ENCODE measurements at regions not wholly inside any gene's neighbourhood (a gene's known extent, or its start where the extent isn't known, plus 50 kb on each side); places are given as distances from the start of the nearest gene placed in this dataset.

DNA sequence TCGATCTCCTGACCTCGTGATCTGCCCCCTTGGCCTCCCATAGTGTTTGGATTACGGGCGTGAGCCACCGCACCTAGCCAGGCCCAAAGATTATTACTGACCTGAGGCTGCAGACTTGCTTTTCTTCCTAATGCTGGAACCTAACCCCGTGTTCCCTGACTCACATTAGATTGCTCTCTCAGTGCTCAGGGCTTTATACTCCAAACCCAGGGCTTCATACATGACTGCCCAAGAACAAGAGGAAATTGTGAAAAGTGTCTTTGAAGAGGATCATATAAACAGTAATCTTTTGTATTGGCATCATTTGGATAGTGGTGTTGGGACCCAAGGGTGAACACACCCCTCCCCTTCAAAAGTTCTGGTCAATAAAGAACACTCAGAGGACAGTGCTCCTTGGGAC is 233.3 kb upstream of the TAS2R1 start:
- ChIA-PET POLR2A (no interaction called here), CTCF (interaction anchor here (0.7 kb wide), 1 partner anchor 691 kb away, joined by 3 read pairs; no protein-coding TSS in a partner anchor)
- H3K9me3 ChIP-seq (ENCODE audit: control insufficient read depth, insufficient read depth, low read depth, low read length), result no peaks in the 10 kb centered on the region
- no peak overlapping the region for H3K27ac ChIP-seq (ENCODE audit: extremely low read depth, low read depth, low read length)
- TF ChIP-seq ZFP37 (tag by site-specific recombination; IDR thresholded peaks at IDR 0.05) (no peak), ZNF366 (tag by site-specific recombination; conservative IDR thresholded peaks at IDR 0.05) (no peak), PATZ1 (tag by site-specific recombination; IDR thresholded peaks at IDR 0.05) (no peak), ZNF544 (tag by site-specific recombination; IDR thresholded peaks at IDR 0.05) (no peak), HOXA7 (CRISPR knock-in tag; IDR thresholded peaks at IDR 0.05; ENCODE audit: borderline replicate concordance) (no peak), OVOL3 (tag by site-specific recombination; IDR thresholded peaks at IDR 0.05) (no peak), ELK4 (IDR thresholded peaks at IDR 0.05; ENCODE audit: borderline replicate concordance, low read depth, low read length) (no peak), SP3 (tag by site-specific recombination; IDR thresholded peaks at IDR 0.05) (no peak), FEZF1 (tag by site-specific recombination; IDR thresholded peaks at IDR 0.05) (no peak), ZNF23 (tag by site-specific recombination; IDR thresholded peaks at IDR 0.05; ENCODE audit: borderline replicate concordance) (no peak), KLF7 (tag by site-specific recombination; IDR thresholded peaks at IDR 0.05; ENCODE audit: borderline replicate concordance) (no peak), ZNF223 (tag by site-specific recombination; IDR thresholded peaks at IDR 0.05) (no peak)
- TF ChIP-seq, protein P1, sequence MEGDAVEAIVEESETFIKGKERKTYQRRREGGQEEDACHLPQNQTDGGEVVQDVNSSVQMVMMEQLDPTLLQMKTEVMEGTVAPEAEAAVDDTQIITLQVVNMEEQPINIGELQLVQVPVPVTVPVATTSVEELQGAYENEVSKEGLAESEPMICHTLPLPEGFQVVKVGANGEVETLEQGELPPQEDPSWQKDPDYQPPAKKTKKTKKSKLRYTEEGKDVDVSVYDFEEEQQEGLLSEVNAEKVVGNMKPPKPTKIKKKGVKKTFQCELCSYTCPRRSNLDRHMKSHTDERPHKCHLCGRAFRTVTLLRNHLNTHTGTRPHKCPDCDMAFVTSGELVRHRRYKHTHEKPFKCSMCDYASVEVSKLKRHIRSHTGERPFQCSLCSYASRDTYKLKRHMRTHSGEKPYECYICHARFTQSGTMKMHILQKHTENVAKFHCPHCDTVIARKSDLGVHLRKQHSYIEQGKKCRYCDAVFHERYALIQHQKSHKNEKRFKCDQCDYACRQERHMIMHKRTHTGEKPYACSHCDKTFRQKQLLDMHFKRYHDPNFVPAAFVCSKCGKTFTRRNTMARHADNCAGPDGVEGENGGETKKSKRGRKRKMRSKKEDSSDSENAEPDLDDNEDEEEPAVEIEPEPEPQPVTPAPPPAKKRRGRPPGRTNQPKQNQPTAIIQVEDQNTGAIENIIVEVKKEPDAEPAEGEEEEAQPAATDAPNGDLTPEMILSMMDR (tag by site-specific recombination; IDR thresholded peaks at IDR 0.05), result no peak
- no peak overlapping the region for H3K4me3 ChIP-seq (ENCODE audit: low read depth, low read length)
- H3K36me3 ChIP-seq (ENCODE audit: control insufficient read depth in 2 of 2, insufficient read depth in 1 of 2, low read length in 2 of 2), result no peaks in the 10 kb centered on the region
- H3K4me1 ChIP-seq (ENCODE audit: control insufficient read depth, insufficient read depth, low read length), result no peaks in the 10 kb centered on the region

- H3K9me3 ChIP-seq (ENCODE audit: control insufficient read depth, insufficient read depth, low read depth, low read length), result no peaks in the 10 kb centered on the region
- no peak overlapping the region for H3K27ac ChIP-seq (ENCODE audit: extremely low read depth, low read depth, low read length)
- H3K4me1 ChIP-seq (ENCODE audit: control insufficient read depth, insufficient read depth, low read length), result no peaks in the 10 kb centered on the region
- CTCF ChIA-PET, result no interaction called here
- H3K36me3 ChIP-seq (ENCODE audit: control insufficient read depth in 2 of 2, insufficient read depth in 1 of 2, low read length in 2 of 2), result no peaks in the 10 kb centered on the region
- POLR2A ChIA-PET, result no interaction called here
- no peak overlapping the region for H3K4me3 ChIP-seq (ENCODE audit: low read depth, low read length)
- TF ChIP-seq ZNF548 (tag by site-specific recombination; IDR thresholded peaks at IDR 0.05) (no peak), ZFP3 (tag by site-specific recombination; IDR thresholded peaks at IDR 0.05; ENCODE audit: low read depth) (no peak), ZNF174 (tag by site-specific recombination; IDR thresholded peaks at IDR 0.05) (no peak), ZNF354C (tag by site-specific recombination; IDR thresholded peaks at IDR 0.05; ENCODE audit: borderline replicate concordance, low read depth) (no peak), GLI2 (tag by site-specific recombination; IDR thresholded peaks at IDR 0.05; ENCODE audit: borderline replicate concordance, low read depth) (no peak), ZFP41 (tag by site-specific recombination; IDR thresholded peaks at IDR 0.05; ENCODE audit: borderline replicate concordance) (no peak), ZBTB20 (tag by site-specific recombination; IDR thresholded peaks at IDR 0.05) (no peak), ZNF175 (tag by site-specific recombination; IDR thresholded peaks at IDR 0.05) (no peak), ZNF132 (tag by site-specific recombination; IDR thresholded peaks at IDR 0.05; ENCODE audit: borderline replicate concordance) (no peak), ZNF366 (tag by site-specific recombination; conservative IDR thresholded peaks at IDR 0.05) (no peak), KLF7 (tag by site-specific recombination; IDR thresholded peaks at IDR 0.05; ENCODE audit: borderline replicate concordance) (no peak), ZNF155 (tag by site-specific recombination; IDR thresholded peaks at IDR 0.05) (no peak)
- TF ChIP-seq, protein P2, sequence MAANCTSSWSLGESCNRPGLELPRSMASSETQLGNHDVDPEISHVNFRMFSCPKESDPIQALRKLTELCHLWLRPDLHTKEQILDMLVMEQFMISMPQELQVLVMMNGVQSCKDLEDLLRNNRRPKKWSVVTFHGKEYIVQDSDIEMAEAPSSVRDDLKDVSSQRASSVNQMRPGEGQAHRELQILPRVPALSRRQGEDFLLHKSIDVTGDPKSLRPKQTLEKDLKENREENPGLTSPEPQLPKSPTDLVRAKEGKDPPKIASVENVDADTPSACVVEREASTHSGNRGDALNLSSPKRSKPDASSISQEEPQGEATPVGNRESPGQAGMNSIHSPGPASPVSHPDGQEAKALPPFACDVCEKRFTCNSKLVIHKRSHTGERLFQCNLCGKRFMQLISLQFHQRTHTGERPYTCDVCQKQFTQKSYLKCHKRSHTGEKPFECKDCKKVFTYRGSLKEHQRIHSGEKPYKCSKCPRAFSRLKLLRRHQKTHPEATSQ (tag by site-specific recombination; IDR thresholded peaks at IDR 0.05), result no peak
- TF ChIP-seq, protein P3, sequence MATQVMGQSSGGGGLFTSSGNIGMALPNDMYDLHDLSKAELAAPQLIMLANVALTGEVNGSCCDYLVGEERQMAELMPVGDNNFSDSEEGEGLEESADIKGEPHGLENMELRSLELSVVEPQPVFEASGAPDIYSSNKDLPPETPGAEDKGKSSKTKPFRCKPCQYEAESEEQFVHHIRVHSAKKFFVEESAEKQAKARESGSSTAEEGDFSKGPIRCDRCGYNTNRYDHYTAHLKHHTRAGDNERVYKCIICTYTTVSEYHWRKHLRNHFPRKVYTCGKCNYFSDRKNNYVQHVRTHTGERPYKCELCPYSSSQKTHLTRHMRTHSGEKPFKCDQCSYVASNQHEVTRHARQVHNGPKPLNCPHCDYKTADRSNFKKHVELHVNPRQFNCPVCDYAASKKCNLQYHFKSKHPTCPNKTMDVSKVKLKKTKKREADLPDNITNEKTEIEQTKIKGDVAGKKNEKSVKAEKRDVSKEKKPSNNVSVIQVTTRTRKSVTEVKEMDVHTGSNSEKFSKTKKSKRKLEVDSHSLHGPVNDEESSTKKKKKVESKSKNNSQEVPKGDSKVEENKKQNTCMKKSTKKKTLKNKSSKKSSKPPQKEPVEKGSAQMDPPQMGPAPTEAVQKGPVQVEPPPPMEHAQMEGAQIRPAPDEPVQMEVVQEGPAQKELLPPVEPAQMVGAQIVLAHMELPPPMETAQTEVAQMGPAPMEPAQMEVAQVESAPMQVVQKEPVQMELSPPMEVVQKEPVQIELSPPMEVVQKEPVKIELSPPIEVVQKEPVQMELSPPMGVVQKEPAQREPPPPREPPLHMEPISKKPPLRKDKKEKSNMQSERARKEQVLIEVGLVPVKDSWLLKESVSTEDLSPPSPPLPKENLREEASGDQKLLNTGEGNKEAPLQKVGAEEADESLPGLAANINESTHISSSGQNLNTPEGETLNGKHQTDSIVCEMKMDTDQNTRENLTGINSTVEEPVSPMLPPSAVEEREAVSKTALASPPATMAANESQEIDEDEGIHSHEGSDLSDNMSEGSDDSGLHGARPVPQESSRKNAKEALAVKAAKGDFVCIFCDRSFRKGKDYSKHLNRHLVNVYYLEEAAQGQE (tag by site-specific recombination; IDR thresholded peaks at IDR 0.05), result no peak
Measured at GRCh38 chr5:9861666-9862256, 231.6 kb upstream of the TAS2R1 start.

Data from HEK293 (cell line).